Kidney epithelial cell (primary cell): ENCODE measurements at regions not wholly inside any gene's neighbourhood (a gene's known extent, or its start where the extent isn't known, plus 50 kb on each side); places are given as distances from the start of the nearest gene placed in this dataset.

Source experiments
- DNase-seq: peaks from one replicate; pipeline ENCODE4 v3.0.0-alpha.2; 2010; ENCODE audit warnings: low read depth
- H3K27me3 ChIP-seq: 2 replicates; pipeline ENCODE4 v1.6.0; 2011; ENCODE audit warnings: low read length; ENCODE audit not compliant: control insufficient read depth, insufficient read depth
- H3K36me3 ChIP-seq: 2 replicates; pipeline ENCODE4 v1.5.1; 2011; ENCODE audit warnings: low read length; ENCODE audit not compliant: control insufficient read depth, insufficient read depth
- H3K4me3 ChIP-seq: 2 replicates; pipeline ENCODE4 v1.5.1; 2011; ENCODE audit warnings: low read depth, mild to moderate bottlenecking, control low read depth, low read length
- CTCF ChIP-seq: IDR thresholded peaks from 2 replicates; pipeline ENCODE4 v1.5.1; 2011; ENCODE audit warnings: mild to moderate bottlenecking, moderate library complexity, low read length, control low read depth, inconsistent platforms; ENCODE audit not compliant: insufficient read depth, poor library complexity, severe bottlenecking

- no peak for DNase-seq
- Histone ChIP-seq H3K36me3 (no peaks in the 10 kb centered on the region), H3K4me3 (no peak overlapping the region), H3K27me3 (no peaks in the 10 kb centered on the region)
- TF ChIP-seq CTCF: no peak
Measured at GRCh38 chr21:32132409-32132808, 146.4 kb downstream of the MIS18A start.

GRCh38 chr21:32131960-32132359, 146.9 kb downstream of the MIS18A start:
- DNase-seq: no peak
- no peak for TF ChIP-seq CTCF
- no peaks in the 10 kb centered on the region for H3K36me3 ChIP-seq
- H3K27me3 ChIP-seq: no peaks in the 10 kb centered on the region
- no peak overlapping the region for H3K4me3 ChIP-seq

- DNase-seq: no peak
- Histone ChIP-seq H3K27me3 (no peaks in the 10 kb centered on the region), H3K36me3 (no peaks in the 10 kb centered on the region), H3K4me3 (no peak overlapping the region)
- no peak for TF ChIP-seq CTCF
Measured at GRCh38 chr21:32131164-32131563, 147.7 kb downstream of the MIS18A start.

- no peak overlapping the region for H3K4me3 ChIP-seq
- TF ChIP-seq CTCF: no peak
- no peaks in the 10 kb centered on the region for H3K36me3 ChIP-seq
- DNase-seq: no peak
- H3K27me3 ChIP-seq: no peaks in the 10 kb centered on the region
Measured at GRCh38 chr21:32130031-32130891, 148.6 kb downstream of the MIS18A start.

- no peak for DNase-seq
- Histone ChIP-seq H3K27me3 (no peaks in the 10 kb centered on the region), H3K36me3 (no peaks in the 10 kb centered on the region), H3K4me3 (no peak overlapping the region)
- TF ChIP-seq CTCF: no peak
Measured at GRCh38 chr21:32127081-32127480, 151.8 kb downstream of the MIS18A start.

GRCh38 chr21:32122082-32122481, 156.8 kb downstream of the MIS18A start:
- TF ChIP-seq CTCF: no peak
- no peak overlapping the region for H3K4me3 ChIP-seq
- H3K36me3 ChIP-seq: no peaks in the 10 kb centered on the region
- H3K27me3 ChIP-seq: no peaks in the 10 kb centered on the region
- DNase-seq: no peak
